ENCODE measurements at regions not wholly inside any gene's neighbourhood (a gene's known extent, or its start where the extent isn't known, plus 50 kb on each side); places are given as distances from the start of the nearest gene placed in this dataset.

- Histone ChIP-seq H3K9me1 (ENCODE audit: control insufficient read depth, extremely low read depth, insufficient read depth, low read length) (no peaks in the 10 kb centered on the region), H4K20me1 (ENCODE audit: control insufficient read depth, extremely low read depth, insufficient read depth, low read length) (no peaks in the 10 kb centered on the region), H3K4me2 (ENCODE audit: control insufficient read depth, extremely low read depth, insufficient read depth, low read depth, low read length) (peak overlapping the region; percentile 7), H3K36me3 (ENCODE audit: control insufficient read depth in 2 of 2, extremely low read depth in 1 of 2, insufficient read depth in 2 of 2, low read length in 2 of 2) (no peaks in the 10 kb centered on the region), H3K4me3 (ENCODE audit: control insufficient read depth in 2 of 3, extremely low read depth in 1 of 3, insufficient read depth in 2 of 3, low read depth in 1 of 3, low read length in 3 of 3) (no peak overlapping the region), H3K27ac (ENCODE audit: control insufficient read depth, insufficient read depth, low read length) (no peak overlapping the region), H3K4me1 (ENCODE audit: control insufficient read depth, extremely low read depth, insufficient read depth, low read length) (no peaks in the 10 kb centered on the region), H3K27me3 (ENCODE audit: control insufficient read depth, extremely low read depth, insufficient read depth, low read length) (no peaks in the 10 kb centered on the region), H2AFZ (ENCODE audit: control insufficient read depth, low read length) (no peak overlapping the region), H3K9ac (ENCODE audit: control insufficient read depth, extremely low read depth, insufficient read depth, low read length) (no peak overlapping the region), H3K79me2 (ENCODE audit: control insufficient read depth, insufficient read depth, low read length) (no peaks in the 10 kb centered on the region), H3K9me3 (ENCODE audit: control insufficient read depth, low read depth, low read length) (no peaks in the 10 kb centered on the region)
- dilution Hi-C loops (cut with MboI; ENCODE audit: extremely low pct_ligation_motif_present, low sequenced_read_pairs): no loop called here
- FAIRE-seq (no peak), DNase-seq (ENCODE audit: low read depth, low spot score) (no peak)
- TF ChIP-seq CTCF (optimal IDR thresholded peaks at IDR 0.05 in 1 of 3, IDR thresholded peaks at IDR 0.05 in 1 of 3, conservative IDR thresholded peaks at IDR 0.05 in 1 of 3; ENCODE audit: extremely low read depth in 1 of 3, insufficient read depth in 2 of 3, low read length in 3 of 3) (no peak), EZH2 (IDR thresholded peaks at IDR 0.05; ENCODE audit: low read length) (no peak)
Observed at GRCh38 chrX:8404926-8405325, 59.7 kb upstream of the VCX3B start.

GRCh38 chrX:8405631-8406030, 59.0 kb upstream of the VCX3B start:
- dilution Hi-C loops (cut with MboI; ENCODE audit: extremely low pct_ligation_motif_present, low sequenced_read_pairs): no loop called here
- DNase-seq (ENCODE audit: low read depth, low spot score): no peak
- peak; percentile 36 for FAIRE-seq
- Histone ChIP-seq H3K9me3 (ENCODE audit: control insufficient read depth, low read depth, low read length) (no peaks in the 10 kb centered on the region), H4K20me1 (ENCODE audit: control insufficient read depth, extremely low read depth, insufficient read depth, low read length) (no peaks in the 10 kb centered on the region), H3K79me2 (ENCODE audit: control insufficient read depth, insufficient read depth, low read length) (no peaks in the 10 kb centered on the region), H3K27ac (ENCODE audit: control insufficient read depth, insufficient read depth, low read length) (no peak overlapping the region), H3K9ac (ENCODE audit: control insufficient read depth, extremely low read depth, insufficient read depth, low read length) (no peak overlapping the region), H3K9me1 (ENCODE audit: control insufficient read depth, extremely low read depth, insufficient read depth, low read length) (no peaks in the 10 kb centered on the region), H3K27me3 (ENCODE audit: control insufficient read depth, extremely low read depth, insufficient read depth, low read length) (no peaks in the 10 kb centered on the region), H3K36me3 (ENCODE audit: control insufficient read depth in 2 of 2, extremely low read depth in 1 of 2, insufficient read depth in 2 of 2, low read length in 2 of 2) (no peaks in the 10 kb centered on the region), H3K4me2 (ENCODE audit: control insufficient read depth, extremely low read depth, insufficient read depth, low read depth, low read length) (peak overlapping the region; percentile 3), H2AFZ (ENCODE audit: control insufficient read depth, low read length) (no peak overlapping the region), H3K4me3 (ENCODE audit: control insufficient read depth in 2 of 3, extremely low read depth in 1 of 3, insufficient read depth in 2 of 3, low read depth in 1 of 3, low read length in 3 of 3) (no peak overlapping the region), H3K4me1 (ENCODE audit: control insufficient read depth, extremely low read depth, insufficient read depth, low read length) (no peaks in the 10 kb centered on the region)
- TF ChIP-seq EZH2 (IDR thresholded peaks at IDR 0.05; ENCODE audit: low read length) (no peak), CTCF (optimal IDR thresholded peaks at IDR 0.05 in 1 of 3, IDR thresholded peaks at IDR 0.05 in 1 of 3, conservative IDR thresholded peaks at IDR 0.05 in 1 of 3; ENCODE audit: extremely low read depth in 1 of 3, insufficient read depth in 2 of 3, low read length in 3 of 3) (no peak)
